ENCODE measurements at regions not wholly inside any gene's neighbourhood (a gene's known extent, or its start where the extent isn't known, plus 50 kb on each side); places are given as distances from the start of the nearest gene placed in this dataset.
"Not testable (repeated sequence)": the region's sequence is repeated elsewhere in the genome, so short reads cannot be mapped to it uniquely, and the experiment has no call there.

DNA sequence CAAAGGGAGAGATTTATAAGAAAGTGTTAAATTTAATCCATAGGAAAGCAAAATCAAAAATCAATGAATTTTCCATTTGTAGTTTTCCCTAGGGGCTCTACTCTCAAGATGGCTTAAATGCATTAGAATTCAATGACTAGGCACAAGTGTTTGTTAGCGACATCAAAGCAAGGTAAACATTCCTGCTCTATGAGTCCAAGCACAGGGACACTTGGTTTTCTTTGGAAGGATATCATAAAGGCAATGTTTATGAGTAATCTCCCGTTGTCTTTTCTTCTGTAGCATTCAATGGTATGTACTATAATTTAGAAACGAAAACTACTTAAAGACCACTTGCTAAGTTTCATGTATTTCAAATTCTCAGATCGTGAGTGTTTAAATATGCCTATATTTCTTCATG is 54.8 kb upstream of the ZNF717 start:
- not testable (repeated sequence) for DNase-seq (ENCODE audit: extremely low read depth, low read depth)

DNA sequence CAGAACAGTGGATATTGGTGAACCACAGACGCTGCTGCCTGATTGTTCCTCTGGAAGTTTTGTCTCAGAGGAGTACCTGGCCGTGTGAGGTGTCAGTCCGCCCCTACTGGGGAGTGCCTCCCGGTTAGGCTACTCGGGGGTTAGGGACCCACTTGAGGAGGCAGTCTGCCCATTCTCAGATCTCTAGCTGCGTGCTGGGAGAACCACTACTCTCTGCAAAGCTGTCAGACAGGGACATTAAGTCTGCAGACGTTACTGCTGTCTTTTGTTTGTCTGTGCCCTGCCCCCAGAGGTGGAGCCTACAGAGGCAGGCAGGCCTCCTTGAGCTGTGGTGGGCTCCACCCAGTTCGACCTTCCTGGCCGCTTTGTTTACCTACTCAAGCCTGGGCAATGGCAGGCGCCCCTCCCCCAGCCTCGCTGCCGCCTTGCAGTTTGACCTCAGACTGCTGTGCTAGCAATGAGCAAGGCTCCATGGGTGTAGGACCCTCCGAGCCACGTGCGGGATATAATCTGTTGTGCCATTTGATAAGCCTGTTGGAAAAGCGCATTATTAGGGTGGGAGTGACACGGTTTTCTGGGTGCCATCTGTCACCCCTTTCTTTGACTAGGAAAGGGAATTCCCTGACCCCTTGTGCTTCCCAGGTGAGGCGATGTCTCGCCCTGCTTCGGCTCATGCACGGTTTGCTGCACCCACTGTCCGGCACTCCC is 65.1 kb upstream of the ZNF717 start:
- DNase-seq (ENCODE audit: extremely low read depth, low read depth), result not testable (repeated sequence)

DNA sequence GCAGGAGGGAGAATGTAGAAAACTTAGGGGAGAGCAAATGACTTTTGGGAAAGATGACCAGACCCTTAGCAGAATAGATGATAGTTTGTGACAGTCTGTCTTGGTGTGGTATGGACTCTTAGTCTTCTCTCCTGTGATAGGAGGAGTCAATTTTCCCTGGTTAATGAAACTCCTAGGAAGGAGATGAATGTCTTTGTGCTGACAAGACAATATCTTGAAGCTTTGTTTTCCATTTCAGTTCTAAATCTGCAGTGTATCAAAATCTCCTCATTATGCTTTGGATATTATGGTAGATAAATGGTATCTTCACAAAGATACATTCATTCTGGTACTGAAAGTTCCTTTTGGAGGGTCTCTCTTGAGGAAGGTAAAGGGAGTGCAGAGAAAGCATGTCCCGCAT is 77.8 kb upstream of the ZNF717 start:
- DNase-seq (ENCODE audit: extremely low read depth, low read depth), result no peak
- TF ChIP-seq, protein P1, sequence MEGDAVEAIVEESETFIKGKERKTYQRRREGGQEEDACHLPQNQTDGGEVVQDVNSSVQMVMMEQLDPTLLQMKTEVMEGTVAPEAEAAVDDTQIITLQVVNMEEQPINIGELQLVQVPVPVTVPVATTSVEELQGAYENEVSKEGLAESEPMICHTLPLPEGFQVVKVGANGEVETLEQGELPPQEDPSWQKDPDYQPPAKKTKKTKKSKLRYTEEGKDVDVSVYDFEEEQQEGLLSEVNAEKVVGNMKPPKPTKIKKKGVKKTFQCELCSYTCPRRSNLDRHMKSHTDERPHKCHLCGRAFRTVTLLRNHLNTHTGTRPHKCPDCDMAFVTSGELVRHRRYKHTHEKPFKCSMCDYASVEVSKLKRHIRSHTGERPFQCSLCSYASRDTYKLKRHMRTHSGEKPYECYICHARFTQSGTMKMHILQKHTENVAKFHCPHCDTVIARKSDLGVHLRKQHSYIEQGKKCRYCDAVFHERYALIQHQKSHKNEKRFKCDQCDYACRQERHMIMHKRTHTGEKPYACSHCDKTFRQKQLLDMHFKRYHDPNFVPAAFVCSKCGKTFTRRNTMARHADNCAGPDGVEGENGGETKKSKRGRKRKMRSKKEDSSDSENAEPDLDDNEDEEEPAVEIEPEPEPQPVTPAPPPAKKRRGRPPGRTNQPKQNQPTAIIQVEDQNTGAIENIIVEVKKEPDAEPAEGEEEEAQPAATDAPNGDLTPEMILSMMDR (IDR thresholded peaks at IDR 0.05; ENCODE audit: low read depth, low read length), result no peak

DNA sequence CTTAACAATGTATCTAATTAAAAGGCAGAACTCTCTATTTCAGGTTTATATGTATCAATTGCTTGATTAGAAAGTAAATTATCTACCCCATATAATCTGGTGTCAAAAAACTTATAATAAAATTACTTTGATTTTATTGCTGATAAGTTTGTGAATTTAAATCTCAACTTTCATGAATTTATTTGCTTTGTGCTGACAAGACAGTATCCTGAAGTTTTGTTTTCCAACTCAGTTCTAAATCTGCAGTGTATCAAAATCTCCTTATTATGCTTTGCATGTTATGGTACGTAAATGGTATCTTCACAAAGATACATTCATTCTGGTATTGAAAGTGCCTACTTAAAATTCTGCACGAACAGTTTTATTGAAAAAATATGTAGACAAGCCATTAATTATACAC is 78.5 kb upstream of the ZNF717 start:
- no peak for DNase-seq (ENCODE audit: extremely low read depth, low read depth)
- TF ChIP-seq, protein P1 (IDR thresholded peaks at IDR 0.05; ENCODE audit: low read depth, low read length), result no peak

DNA sequence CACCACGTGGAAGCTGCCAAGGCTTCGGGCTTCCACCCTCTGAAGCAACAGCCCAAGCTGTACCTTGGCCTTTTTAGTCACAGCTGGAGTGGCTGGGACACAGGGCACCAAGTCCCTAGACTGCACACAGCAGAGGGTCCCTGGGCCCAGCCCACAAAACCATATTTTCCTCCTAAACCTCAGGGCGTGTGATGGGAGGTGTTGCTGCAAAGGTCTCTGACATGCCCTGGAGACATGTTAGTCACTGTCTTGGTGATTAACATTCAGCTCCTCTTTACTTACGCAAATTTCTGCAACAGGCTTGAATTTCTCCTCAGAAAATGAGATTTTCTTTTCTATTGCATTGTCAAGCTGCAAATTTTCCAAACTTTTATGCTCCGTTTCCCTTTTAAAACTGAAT is 98.4 kb upstream of the ZNF717 start:
- DNase-seq (ENCODE audit: extremely low read depth, low read depth), result not testable (repeated sequence)

DNA sequence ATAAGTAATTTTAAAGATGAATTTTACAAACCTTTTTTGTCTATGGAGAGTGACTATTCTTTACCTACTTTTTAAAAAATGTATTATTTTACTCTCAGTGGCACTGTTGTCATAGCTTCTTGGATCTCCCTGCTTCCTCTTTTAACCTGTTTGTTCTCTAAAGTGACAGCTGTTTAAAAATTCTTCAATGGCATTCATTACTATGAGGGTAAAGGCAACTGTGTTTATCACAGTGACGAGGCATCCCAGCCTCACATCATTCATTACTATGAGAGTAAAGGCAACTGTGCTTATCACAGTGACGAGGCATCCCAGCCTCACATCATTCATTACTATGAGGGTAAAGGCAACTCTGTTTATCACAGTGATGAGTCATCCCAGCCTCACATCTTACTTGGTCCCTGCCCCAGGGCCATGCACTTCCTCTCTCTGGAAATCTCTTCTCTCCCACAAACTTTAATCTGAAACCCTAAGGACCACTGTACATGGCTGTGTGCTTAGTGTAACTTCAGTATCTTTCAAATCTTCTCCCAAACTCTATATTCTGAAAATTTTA is 101.7 kb upstream of the ZNF717 start:
- TF ChIP-seq, protein P1 (IDR thresholded peaks at IDR 0.05; ENCODE audit: low read depth, low read length), result no peak
- no peak for DNase-seq (ENCODE audit: extremely low read depth, low read depth)

DNA sequence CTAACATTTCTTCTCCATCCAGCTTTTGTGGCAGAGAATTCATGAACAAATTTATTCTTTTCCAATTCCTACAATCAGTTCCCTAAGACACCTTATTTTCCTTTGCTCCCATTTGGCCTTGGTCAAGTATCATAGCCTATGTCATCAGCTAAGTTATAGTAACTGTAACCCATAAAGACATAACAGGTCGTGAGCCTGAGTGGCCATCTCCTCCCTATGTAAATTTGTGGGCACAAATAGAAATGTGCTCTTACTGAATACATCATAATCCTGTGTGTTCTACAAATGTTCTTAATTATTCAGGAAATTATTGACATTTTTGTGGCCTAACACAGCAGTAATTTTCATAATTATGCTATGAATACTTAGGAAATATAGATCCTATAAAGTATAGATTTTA is 108.9 kb upstream of the ZNF717 start:
- no peak for DNase-seq (ENCODE audit: extremely low read depth, low read depth)

GRCh38 chr3:75896265-75896664 is 110.9 kb upstream of the ZNF717 start:
- TF ChIP-seq, protein P1 (IDR thresholded peaks at IDR 0.05; ENCODE audit: low read depth, low read length), result no peak
- DNase-seq (ENCODE audit: extremely low read depth, low read depth), result no peak

More for the DNA sequence above, 108.9 kb upstream of the ZNF717 start:
- TF ChIP-seq, protein P1 (IDR thresholded peaks at IDR 0.05; ENCODE audit: low read depth, low read length), result no peak

- DNase-seq (ENCODE audit: extremely low read depth, low read depth), result not testable (repeated sequence)
These were observed 116.1 kb upstream of the ZNF717 start for GRCh38 chr3:75901446-75901845.

Measured in AG09319 (cell line).